Heart right ventricle (tissue), 16 donors: ENCODE measurements at regions not wholly inside any gene's neighbourhood (a gene's known extent, or its start where the extent isn't known, plus 50 kb on each side); places are given as distances from the start of the nearest gene placed in this dataset.

ENCODE experiments used
- ATAC-seq, 8 donors: fragments of 200-7000 bp; cut with Tn5 transposase; one replicate each; pipeline ENCODE4 v1.9.1; 2020; ENCODE audit warnings: mild to moderate bottlenecking in 8 of 8, moderate library complexity in 8 of 8, moderate number of reproducible peaks in 1 of 8
- DNase-seq, 2 donors: peaks; one replicate each; pipeline ENCODE4 v3.0.0-alpha.2; 2020
- H3K27ac ChIP-seq, 10 donors: fragments of 200-600 bp; sonication (generic) in 2 of 10; one replicate each; pipeline versions ENCODE4 v1.5.0 to v1.8.0; 2020 to 2022; ENCODE audit warnings: mild to moderate bottlenecking in 3 of 10
- H3K27me3 ChIP-seq, 7 donors: fragments of 200-600 bp; one replicate each; pipeline ENCODE4 v1.8.0; 2021 to 2022; ENCODE audit warnings: mild to moderate bottlenecking in 2 of 7
- H3K36me3 ChIP-seq, 9 donors: fragments of 200-600 bp; sonication (generic) in 1 of 9; one replicate each; pipeline versions ENCODE4 v1.5.0 to v1.8.0; 2020 to 2022; ENCODE audit warnings: mild to moderate bottlenecking in 2 of 9
- H3K4me1 ChIP-seq, 9 donors: fragments of 200-600 bp; sonication (generic) in 1 of 9; one replicate each; pipeline versions ENCODE4 v1.5.0 to v1.8.0; 2020 to 2022; ENCODE audit warnings: mild to moderate bottlenecking in 4 of 9
- H3K4me3 ChIP-seq, 10 donors: fragments of 200-600 bp; sonication (generic) in 2 of 10; one replicate each; pipeline versions ENCODE4 v1.5.0 to v1.8.0; 2020 to 2022; ENCODE audit warnings: mild to moderate bottlenecking in 7 of 10, moderate library complexity in 2 of 10
- H3K9me3 ChIP-seq, 11 donors: fragments of 200-600 bp in 10 of 11; sonication (generic) in 2 of 11; one replicate each; pipeline versions ENCODE4 v1.5.0 to v1.8.0; 2013 to 2022; ENCODE audit warnings: mild to moderate bottlenecking in 2 of 11, control low read depth in 1 of 11, moderate library complexity in 1 of 11
- WGBS, 2 donors: extraction: QIAGEN DNeasy Blood & Tissue Kit; methylation state at CpG; one replicate each; pipeline ENCODE4 v1.1.7; 2013; ENCODE audit warnings: inconsistent platforms in 1 of 2; 5-methylcytosine and 5-hydroxymethylcytosine counted together
- intact Hi-C, 10 donors: fragments of 100-400 bp; cut with DNase I; formaldehyde crosslinking; loops; one replicate each; pipeline versions ENCODE4 v1.11.1 to v1.14.2; 2022
- TF ChIP-seq, protein P1 (sequence below), 9 donors: fragments of 200-600 bp; sonication (generic) in 2 of 9; IDR thresholded peaks; one replicate each; pipeline versions ENCODE4 v1.5.0 to v1.8.0; 2021 to 2022; ENCODE audit warnings: antibody characterized with exemption in 9 of 9, mild to moderate bottlenecking in 5 of 9, moderate library complexity in 1 of 9
- donor health status: Arrhythmogenic right ventricular cardiomyopathy.
- donor health status: ischemic (EF 13 %, LVEDD 7.1; RV severe dilation, severe dysfunction).
- donor health status: healthy with polysubstance abuse.
- donor health status: DM: no; HTN: yes; CAD: no.
- donor health status: DM: no; HTN: no; CAD: no.
- donor health status: ischemic (EF 25% LVEDD 6.9; RV normal size, moderate dysfunction).
- donor health status: ischemic (EF 25% LVEDD 5.7; RV mildly dilated, moderate dysfunction).
- donor health status: healthy.
- donor health status: DM: yes; HTN: yes; CAD: no.
- donor health status: Ischemic cardiomyopathy.
- donor health status: ischemic (EF 35%, LVEDD 5.7; RV mildly dilated, moderate dysfunction).
- donor health status: nonischemic (EF 11% LVEDD 7.7; RV severe dilation, severe dysfunction).
- donor health status: DM: yes; HTN: yes; CAD: no.
- donor health status: PGD.
- donor health status: ischemic (EF 29% LVEDD 5.4; RV normal size, mild dysfunction).
- donor health status: nonischemic (EF 23%, LVEDD 6.1; RV moderate dilation, normal function).

DNA sequence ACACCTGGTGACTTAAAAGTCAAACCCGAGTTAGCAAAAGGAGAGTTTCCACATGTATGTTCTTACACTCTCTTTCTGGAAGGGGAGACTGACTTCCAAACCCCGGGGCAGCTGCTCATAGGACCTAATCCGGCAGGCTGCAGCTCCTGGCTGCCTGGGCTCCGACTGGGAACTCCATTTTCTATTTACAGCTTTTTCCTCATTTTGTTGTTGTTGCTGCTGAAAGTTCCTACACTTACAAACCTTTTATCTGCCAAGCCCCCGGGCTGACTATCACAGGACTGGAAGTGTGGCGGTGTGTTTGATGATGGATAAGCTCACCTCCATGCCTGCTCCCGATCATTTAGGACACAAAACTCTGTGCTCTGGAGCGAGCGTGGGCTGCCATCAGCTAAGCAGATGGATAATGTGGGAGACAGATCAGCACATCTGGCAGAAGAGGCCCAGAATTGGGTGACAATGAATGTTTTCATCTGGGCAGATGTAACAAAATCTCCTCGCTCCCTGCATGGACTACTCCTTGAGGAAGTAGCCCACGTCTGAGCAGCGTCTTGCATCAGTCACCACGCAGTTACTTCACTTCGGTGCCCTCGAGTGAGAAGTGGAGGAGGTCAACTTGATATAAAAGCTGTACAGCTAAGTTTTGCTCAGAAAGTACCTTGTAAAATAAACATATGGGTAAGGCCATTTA lies 114.4 kb upstream of the COPS8 start:
- Histone ChIP-seq H3K27ac (peak overlapping the region in 5 of 10 donors; percentile 15 to 76 (median 44)), H3K27me3 (peaks cover 0 to 18% (median 3%) of the 10 kb centered on the region in 7 donors), H3K9me3 (no peaks in the 10 kb centered on the region), H3K36me3 (no peaks in the 10 kb centered on the region), H3K4me1 (peaks cover 0 to 42% (median 16%) of the 10 kb centered on the region in 9 donors), H3K4me3 (no peak overlapping the region)
- TF ChIP-seq, protein P1, sequence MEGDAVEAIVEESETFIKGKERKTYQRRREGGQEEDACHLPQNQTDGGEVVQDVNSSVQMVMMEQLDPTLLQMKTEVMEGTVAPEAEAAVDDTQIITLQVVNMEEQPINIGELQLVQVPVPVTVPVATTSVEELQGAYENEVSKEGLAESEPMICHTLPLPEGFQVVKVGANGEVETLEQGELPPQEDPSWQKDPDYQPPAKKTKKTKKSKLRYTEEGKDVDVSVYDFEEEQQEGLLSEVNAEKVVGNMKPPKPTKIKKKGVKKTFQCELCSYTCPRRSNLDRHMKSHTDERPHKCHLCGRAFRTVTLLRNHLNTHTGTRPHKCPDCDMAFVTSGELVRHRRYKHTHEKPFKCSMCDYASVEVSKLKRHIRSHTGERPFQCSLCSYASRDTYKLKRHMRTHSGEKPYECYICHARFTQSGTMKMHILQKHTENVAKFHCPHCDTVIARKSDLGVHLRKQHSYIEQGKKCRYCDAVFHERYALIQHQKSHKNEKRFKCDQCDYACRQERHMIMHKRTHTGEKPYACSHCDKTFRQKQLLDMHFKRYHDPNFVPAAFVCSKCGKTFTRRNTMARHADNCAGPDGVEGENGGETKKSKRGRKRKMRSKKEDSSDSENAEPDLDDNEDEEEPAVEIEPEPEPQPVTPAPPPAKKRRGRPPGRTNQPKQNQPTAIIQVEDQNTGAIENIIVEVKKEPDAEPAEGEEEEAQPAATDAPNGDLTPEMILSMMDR (IDR thresholded peaks at IDR 0.05): no peak
- peak in 5 of 8 donors; percentile 27 to 54 (median 40) for ATAC-seq
- DNase-seq: no peak
- WGBS, 2 donors: 66 to 72% methylated on average over 15 of the region's 15 CpGs
- intact Hi-C loops: no loop called here

DNA sequence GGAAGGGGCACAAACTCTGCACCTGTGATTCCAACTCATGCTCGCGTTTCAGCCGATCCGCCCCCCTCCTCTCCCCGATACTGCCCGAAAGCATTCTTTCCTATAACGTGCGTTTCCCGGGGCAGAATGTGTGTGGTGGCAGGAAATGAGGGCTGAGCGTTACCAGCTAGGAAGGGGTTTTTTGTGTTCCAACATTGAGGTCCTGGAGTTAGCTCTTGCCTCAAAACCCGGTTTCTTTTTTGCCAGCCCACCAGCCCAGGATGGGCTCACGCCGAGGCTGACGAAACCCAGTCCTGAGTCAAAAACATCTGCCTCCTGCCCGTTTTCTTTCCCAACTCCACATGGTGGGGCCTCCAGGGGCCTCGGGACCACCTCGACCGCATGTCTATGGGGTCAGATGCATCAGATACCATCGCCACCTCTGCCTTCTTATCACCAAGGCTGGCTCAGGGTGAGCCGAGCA lies 113.7 kb upstream of the COPS8 start:
- ATAC-seq (no peak), DNase-seq (no peak)
- intact Hi-C loops: no loop called here
- Histone ChIP-seq H3K27me3 (peaks cover 0 to 18% (median 3%) of the 10 kb centered on the region in 7 donors), H3K27ac (peak overlapping the region in 5 of 10 donors; percentile 15 to 76 (median 44)), H3K4me1 (peaks cover 0 to 47% (median 14%) of the 10 kb centered on the region in 9 donors), H3K9me3 (no peaks in the 10 kb centered on the region), H3K4me3 (no peak overlapping the region), H3K36me3 (no peaks in the 10 kb centered on the region)
- 70 to 71% methylated on average over 20 of the region's 20 CpGs for WGBS, 2 donors
- TF ChIP-seq, protein P1 (IDR thresholded peaks at IDR 0.05): no peak

DNA sequence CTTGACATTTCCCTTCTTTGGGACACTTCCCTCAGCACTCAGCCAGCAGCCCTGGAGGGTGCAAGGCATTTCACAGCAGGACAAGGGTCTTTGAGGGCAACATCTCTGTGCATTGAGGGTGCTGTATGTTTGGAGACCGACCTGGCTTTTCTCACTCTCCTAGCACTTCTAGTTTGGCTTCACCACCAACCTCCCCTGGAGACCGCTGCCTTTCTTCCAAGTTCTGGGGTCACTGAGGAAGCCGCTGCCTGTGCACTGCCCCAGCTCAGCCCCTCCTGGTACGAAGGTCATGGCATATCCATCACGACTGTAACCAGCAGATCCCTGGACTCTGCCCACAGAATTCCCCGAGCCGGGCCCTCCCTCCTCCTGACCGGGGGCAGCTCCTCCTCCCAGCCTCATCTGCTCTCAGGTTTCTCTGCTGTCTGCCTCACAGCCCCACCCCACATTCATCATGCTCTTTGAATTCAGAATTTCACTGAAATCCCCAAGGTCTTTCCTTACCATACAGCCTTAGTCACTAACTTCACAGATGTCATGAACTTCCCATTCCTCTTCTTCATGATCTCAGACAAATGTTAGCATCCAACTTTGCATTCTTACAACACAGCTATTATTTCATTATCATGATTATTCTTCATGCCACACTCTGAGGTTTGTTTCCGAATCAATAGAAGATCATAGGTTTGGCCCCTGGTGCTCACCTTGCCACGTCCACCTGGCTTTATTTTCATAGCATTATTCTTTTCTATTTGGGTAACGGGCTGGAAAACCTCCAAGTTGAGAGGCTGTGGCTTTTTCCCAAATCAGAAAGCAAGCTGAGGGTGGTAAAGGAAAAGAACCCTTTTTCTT lies 113.0 kb upstream of the COPS8 start:
- H3K4me1 ChIP-seq: peaks cover 0 to 50% (median 14%) of the 10 kb centered on the region in 9 donors
- DNase-seq (peak in 1 of 2 donors; percentile 44), ATAC-seq (peak in 7 of 8 donors; percentile 29 to 76 (median 33))
- WGBS, 2 donors: 67 to 68% methylated on average over 11 of the region's 11 CpGs
- no peak overlapping the region for H3K4me3 ChIP-seq
- peaks cover 0 to 18% (median 3%) of the 10 kb centered on the region in 7 donors for H3K27me3 ChIP-seq
- intact Hi-C loops: no loop called here
- no peaks in the 10 kb centered on the region for H3K9me3 ChIP-seq
- TF ChIP-seq, protein P1 (IDR thresholded peaks at IDR 0.05): no peak
- H3K36me3 ChIP-seq: no peaks in the 10 kb centered on the region
- H3K27ac ChIP-seq: peak overlapping the region in 3 of 10 donors; percentile 44 to 76 (median 57)

DNA sequence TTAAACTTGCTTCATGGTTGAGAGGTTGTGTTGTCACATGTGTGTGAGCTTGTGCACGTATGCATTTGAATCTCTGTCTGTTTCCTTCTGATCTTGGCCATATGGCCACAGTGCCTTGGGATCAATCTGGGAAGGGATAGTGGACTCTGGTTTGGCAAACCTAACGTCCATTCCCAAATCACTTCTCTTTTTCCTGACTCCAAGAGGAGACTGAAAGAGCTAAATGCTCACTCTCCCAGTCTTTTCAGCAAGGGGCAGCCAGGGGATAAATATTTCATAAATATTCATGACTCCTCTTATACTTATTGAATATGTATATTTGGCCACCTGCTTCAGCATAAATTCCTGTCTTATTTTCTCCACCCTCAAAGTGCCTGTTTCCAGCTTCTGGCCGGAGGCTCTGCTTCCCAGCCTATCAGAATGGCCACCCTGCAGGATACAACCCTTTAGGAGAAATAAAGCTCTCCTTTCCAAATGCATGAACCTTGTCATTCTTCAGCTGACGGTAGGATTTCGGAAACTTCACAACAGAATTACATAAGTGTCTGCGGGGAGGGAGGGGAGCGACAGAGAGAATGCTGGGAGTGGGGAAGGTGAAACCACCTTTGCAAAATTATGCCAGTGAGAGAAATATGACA lies 112.2 kb upstream of the COPS8 start:
- Histone ChIP-seq H3K27ac (peak overlapping the region in 2 of 10 donors; percentile 31 to 76), H3K4me3 (no peak overlapping the region), H3K9me3 (no peaks in the 10 kb centered on the region), H3K36me3 (no peaks in the 10 kb centered on the region), H3K4me1 (peaks cover 0 to 48% (median 12%) of the 10 kb centered on the region in 9 donors), H3K27me3 (peaks cover 0 to 18% (median 3%) of the 10 kb centered on the region in 7 donors)
- DNase-seq (no peak), ATAC-seq (no peak)
- intact Hi-C loops: no loop called here
- 82 to 86% methylated on average over 7 of the region's 7 CpGs for WGBS, 2 donors
- TF ChIP-seq, protein P1 (IDR thresholded peaks at IDR 0.05): no peak
